Mucosa of descending colon (tissue), 3 donors: ENCODE measurements at regions not wholly inside any gene's neighbourhood (a gene's known extent, or its start where the extent isn't known, plus 50 kb on each side); places are given as distances from the start of the nearest gene placed in this dataset.
"Not testable (repeated sequence)": the region's sequence is repeated elsewhere in the genome, so short reads cannot be mapped to it uniquely, and the experiment has no call there.

Experiments used
- ATAC-seq: fragments of 200-7000 bp; cut with Tn5 transposase; one replicate; pipeline ENCODE4 v1.9.1; 2020; ENCODE audit warnings: mild to moderate bottlenecking, moderate library complexity
- DNase-seq, 3 donors: peaks; one replicate each; pipeline ENCODE4 v3.0.0-alpha.2; 2020
- H3K36me3 ChIP-seq: fragments of 200-600 bp; one replicate; pipeline ENCODE4 v1.8.0; 2021; ENCODE audit warnings: low read depth, mild to moderate bottlenecking
- H3K4me1 ChIP-seq: fragments of 200-600 bp; one replicate; pipeline ENCODE4 v1.8.0; 2021; ENCODE audit warnings: low read depth, mild to moderate bottlenecking
- H3K4me3 ChIP-seq: fragments of 200-600 bp; one replicate; pipeline ENCODE4 v1.8.0; 2021; ENCODE audit warnings: mild to moderate bottlenecking
- H3K9me3 ChIP-seq: fragments of 200-600 bp; one replicate; pipeline ENCODE4 v1.8.0; 2021; ENCODE audit warnings: mild to moderate bottlenecking
- CTCF ChIP-seq: fragments of 200-600 bp; IDR thresholded peaks from one replicate; pipeline ENCODE4 v1.8.0; 2022; ENCODE audit warnings: antibody characterized with exemption, mild to moderate bottlenecking
- intact Hi-C, 2 donors: fragments of 100-400 bp; cut with DNase I in 1 of 2; cut with micrococcal nuclease in 1 of 2; formaldehyde crosslinking; loops; one replicate each; pipeline versions ENCODE4 v1.11.0 to v1.11.1; 2022; cut with DNase I, micrococcal nuclease
- donor health status: DM: no; HTN: no; CAD: no; lungs with moderate emphysema.
- donor health status: DM: no; HTN: no; CAD: no.
- donor health status: DM: no; HTN: yes; CAD: no.

- Histone ChIP-seq H3K9me3 (peaks cover 2% of the 10 kb centered on the region), H3K4me3 (no peak overlapping the region), H3K36me3 (no peaks in the 10 kb centered on the region), H3K4me1 (no peaks in the 10 kb centered on the region)
- no peak for DNase-seq
- ATAC-seq: no peak
- TF ChIP-seq CTCF: no peak
- intact Hi-C loops: no loop called here
Measured at GRCh38 chr1:188641566-188642211, 1812.9 kb downstream of the PLA2G4A start.

GRCh38 chr1:188642704-188643103 lies 1814.0 kb downstream of the PLA2G4A start:
- DNase-seq: no peak
- intact Hi-C loops: no loop called here
- Histone ChIP-seq H3K36me3 (no peaks in the 10 kb centered on the region), H3K4me1 (no peaks in the 10 kb centered on the region), H3K4me3 (no peak overlapping the region), H3K9me3 (peaks cover 2% of the 10 kb centered on the region)
- no peak for TF ChIP-seq CTCF
- no peak for ATAC-seq

- no peaks in the 10 kb centered on the region for H3K4me1 ChIP-seq
- no peaks in the 10 kb centered on the region for H3K36me3 ChIP-seq
- intact Hi-C loops: no loop called here
- no peak for TF ChIP-seq CTCF
- ATAC-seq: no peak
- no peak overlapping the region for H3K4me3 ChIP-seq
- no peak for DNase-seq
- no peaks in the 10 kb centered on the region for H3K9me3 ChIP-seq
Measured at GRCh38 chr1:188652678-188653077, 1823.9 kb downstream of the PLA2G4A start.

GRCh38 chr1:188655966-188656365 lies 1821.7 kb downstream of the BRINP3 start:
- H3K36me3 ChIP-seq, intact Hi-C loops, ATAC-seq, H3K9me3 ChIP-seq, H3K4me3 ChIP-seq, H3K4me1 ChIP-seq: not testable (repeated sequence)
- peak in 1 of 3 donors; percentile 16 for DNase-seq

- Histone ChIP-seq H3K4me3 (no peak overlapping the region), H3K9me3 (no peaks in the 10 kb centered on the region), H3K4me1 (no peaks in the 10 kb centered on the region), H3K36me3 (no peaks in the 10 kb centered on the region)
- intact Hi-C loops: no loop called here
- DNase-seq (no peak), ATAC-seq (no peak)
- TF ChIP-seq CTCF: no peak
Measured at GRCh38 chr1:188660572-188660971, 1817.1 kb downstream of the BRINP3 start.

- no peak for TF ChIP-seq CTCF
- ATAC-seq (no peak), DNase-seq (no peak)
- H3K36me3 ChIP-seq: no peaks in the 10 kb centered on the region
- no peaks in the 10 kb centered on the region for H3K9me3 ChIP-seq
- no peak overlapping the region for H3K4me3 ChIP-seq
- intact Hi-C loops: no loop called here
- no peaks in the 10 kb centered on the region for H3K4me1 ChIP-seq
Measured at GRCh38 chr1:188665477-188665876, 1812.2 kb downstream of the BRINP3 start.
